ENCODE measurements at regions not wholly inside any gene's neighbourhood (a gene's known extent, or its start where the extent isn't known, plus 50 kb on each side); places are given as distances from the start of the nearest gene placed in this dataset.

- DNase-seq (ENCODE audit: low read depth, low spot score) = no peak
These were observed 392.9 kb upstream of the LRATD1 start for GRCh38 chr2:14239605-14240004.

GRCh38 chr2:14240868-14241267 lies 391.6 kb upstream of the LRATD1 start:
- DNase-seq (ENCODE audit: low read depth, low spot score) = no peak

GRCh38 chr2:14245901-14246300 lies 386.6 kb upstream of the LRATD1 start:
- no peak for DNase-seq (ENCODE audit: low read depth, low spot score)

GRCh38 chr2:14255135-14255820 lies 377.2 kb upstream of the LRATD1 start:
- no peak for DNase-seq (ENCODE audit: low read depth, low spot score)

GRCh38 chr2:14256890-14257289 lies 375.6 kb upstream of the LRATD1 start:
- DNase-seq (ENCODE audit: low read depth, low spot score) = no peak

- no peak for DNase-seq (ENCODE audit: low read depth, low spot score)
These were observed 374.6 kb upstream of the LRATD1 start for GRCh38 chr2:14257801-14258507.

- no peak for DNase-seq (ENCODE audit: low read depth, low spot score)
These were observed 370.7 kb upstream of the LRATD1 start for GRCh38 chr2:14261771-14262170.

- DNase-seq (ENCODE audit: low read depth, low spot score) = no peak
These were observed 369.5 kb upstream of the LRATD1 start for GRCh38 chr2:14263053-14263452.

GRCh38 chr2:14270036-14270582 lies 362.4 kb upstream of the LRATD1 start:
- no peak for DNase-seq (ENCODE audit: low read depth, low spot score)

- DNase-seq (ENCODE audit: low read depth, low spot score) = no peak
These were observed 360.0 kb upstream of the LRATD1 start for GRCh38 chr2:14272396-14273075.

GRCh38 chr2:14273650-14274049 lies 358.9 kb upstream of the LRATD1 start:
- DNase-seq (ENCODE audit: low read depth, low spot score) = no peak

- DNase-seq (ENCODE audit: low read depth, low spot score) = no peak
These were observed 348.3 kb upstream of the LRATD1 start for GRCh38 chr2:14284244-14284643.

- DNase-seq (ENCODE audit: low read depth, low spot score) = no peak
These were observed 346.7 kb upstream of the LRATD1 start for GRCh38 chr2:14285812-14286211.

- DNase-seq (ENCODE audit: low read depth, low spot score) = no peak
These were observed 344.5 kb upstream of the LRATD1 start for GRCh38 chr2:14288016-14288415.

- no peak for DNase-seq (ENCODE audit: low read depth, low spot score)
These were observed 339.6 kb upstream of the LRATD1 start for GRCh38 chr2:14292964-14293363.

GRCh38 chr2:14297340-14297739 lies 335.2 kb upstream of the LRATD1 start:
- DNase-seq (ENCODE audit: low read depth, low spot score) = no peak

GRCh38 chr2:14297906-14298305 lies 334.6 kb upstream of the LRATD1 start:
- DNase-seq (ENCODE audit: low read depth, low spot score) = no peak

- DNase-seq (ENCODE audit: low read depth, low spot score) = no peak
These were observed 331.2 kb upstream of the LRATD1 start for GRCh38 chr2:14301331-14301730.

GRCh38 chr2:14303366-14304115 lies 329.0 kb upstream of the LRATD1 start:
- no peak for DNase-seq (ENCODE audit: low read depth, low spot score)

GRCh38 chr2:14304326-14304725 lies 328.2 kb upstream of the LRATD1 start:
- no peak for DNase-seq (ENCODE audit: low read depth, low spot score)

- DNase-seq (ENCODE audit: low read depth, low spot score) = no peak
These were observed 326.2 kb upstream of the LRATD1 start for GRCh38 chr2:14306268-14306861.

Data from pulmonary artery endothelial cell (primary cell).